Non-pigmented ciliary epithelial cell (primary cell): ENCODE measurements at regions not wholly inside any gene's neighbourhood (a gene's known extent, or its start where the extent isn't known, plus 50 kb on each side); places are given as distances from the start of the nearest gene placed in this dataset.

Experiments
- DNase-seq: peaks from one replicate; pipeline ENCODE4 v3.0.0-alpha.2; 2010; ENCODE audit warnings: low read depth

DNA sequence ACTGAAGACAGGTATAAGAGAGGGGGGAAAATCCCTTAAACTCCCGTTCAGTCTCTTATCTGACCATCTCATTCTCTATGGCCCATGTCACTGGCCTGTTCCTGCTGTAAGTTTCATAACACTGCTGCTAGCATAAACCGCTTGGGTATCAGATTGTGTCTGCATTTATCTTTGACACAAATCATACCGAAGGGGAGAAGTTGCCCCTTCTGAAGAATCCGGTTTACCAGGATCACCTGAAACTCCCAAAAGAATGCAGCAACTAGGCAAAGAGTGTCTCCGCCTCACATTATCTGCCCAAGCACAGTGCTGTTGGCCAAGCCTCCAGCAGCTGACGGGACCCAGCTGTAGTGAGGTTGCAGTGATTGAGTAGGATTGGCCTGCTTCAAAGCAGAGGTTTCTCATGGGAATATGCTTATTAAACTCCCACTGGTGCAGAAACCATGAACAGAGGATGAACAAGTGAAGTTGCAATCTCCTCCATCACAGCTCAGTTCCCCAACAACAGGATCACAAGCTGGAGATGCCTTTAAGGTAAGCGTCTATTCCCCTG lies 71.3 kb upstream of the PUDP start:
- DNase-seq, result no peak

- no peak for DNase-seq
Observed at GRCh38 chrX:7218321-7219152, 70.6 kb upstream of the PUDP start.

GRCh38 chrX:7216981-7217587 lies 69.1 kb upstream of the PUDP start:
- DNase-seq, result no peak

GRCh38 chrX:7215842-7216241 lies 67.9 kb upstream of the PUDP start:
- DNase-seq, result no peak

- no peak for DNase-seq
Observed at GRCh38 chrX:7214251-7214650, 66.3 kb upstream of the PUDP start.

DNA sequence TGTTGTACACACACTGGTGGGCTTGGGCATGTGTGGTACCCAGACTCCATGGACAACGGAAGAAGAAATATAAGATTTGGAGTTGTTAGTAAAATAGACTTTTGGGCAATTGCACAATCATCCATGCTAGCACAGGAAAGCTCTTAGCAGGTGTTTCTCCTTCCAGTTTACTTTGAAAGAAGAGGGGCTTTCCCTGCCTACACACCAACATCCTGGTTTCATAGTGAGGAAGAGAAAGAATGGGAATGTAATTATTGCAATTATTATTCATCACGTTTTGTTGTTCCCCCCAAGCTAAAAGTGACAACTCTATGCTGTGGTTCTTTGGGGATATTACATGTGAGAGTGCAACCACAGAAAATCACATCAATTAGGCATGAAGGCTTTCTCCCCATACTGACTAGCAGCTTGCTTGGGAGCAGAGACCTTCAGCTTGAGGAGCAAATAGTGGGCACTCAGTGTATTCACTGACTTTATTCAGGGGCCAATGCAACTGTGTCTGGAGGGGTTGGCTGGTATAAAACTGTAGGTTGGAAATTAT lies 57.2 kb upstream of the PUDP start:
- no peak for DNase-seq

DNA sequence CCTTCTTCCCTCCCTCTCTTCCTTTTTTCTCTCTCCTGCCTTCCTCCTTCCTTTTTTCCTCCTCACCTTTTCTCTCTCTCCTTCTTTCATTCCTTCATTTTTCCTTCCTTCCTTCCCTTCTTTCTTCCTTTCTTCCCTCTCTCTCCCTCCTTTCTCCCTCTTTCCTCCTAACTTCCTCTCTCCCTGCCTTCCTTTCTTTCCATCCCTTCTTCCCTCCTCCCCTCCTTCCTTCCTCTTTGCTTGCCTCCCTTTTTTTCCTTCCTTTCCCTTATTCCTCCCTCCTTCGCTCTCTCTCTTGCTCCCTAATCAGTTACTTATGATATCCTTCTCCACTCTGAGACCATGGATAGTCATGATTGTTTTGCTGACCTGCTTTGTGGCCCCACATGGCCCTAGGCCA lies 56.7 kb upstream of the PUDP start:
- no peak for DNase-seq

DNA sequence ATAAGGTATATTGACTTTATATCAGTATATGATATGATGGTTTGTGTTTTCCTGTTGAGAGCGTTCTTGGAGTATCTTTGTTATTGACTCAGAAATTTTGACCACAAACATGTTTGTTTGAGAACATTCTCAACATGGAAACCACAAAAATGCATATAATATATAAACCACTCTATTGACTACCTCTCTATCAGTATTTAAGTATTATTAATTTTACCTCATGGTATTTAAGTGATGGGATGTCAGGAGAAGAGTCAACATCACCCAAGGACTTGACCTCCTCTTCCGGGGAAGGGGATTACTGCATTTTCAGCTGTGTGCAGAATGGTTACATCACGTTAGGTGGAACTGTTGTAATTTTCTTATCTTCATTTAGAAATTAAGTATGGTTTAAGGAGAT lies 54.3 kb upstream of the PUDP start:
- no peak for DNase-seq

DNA sequence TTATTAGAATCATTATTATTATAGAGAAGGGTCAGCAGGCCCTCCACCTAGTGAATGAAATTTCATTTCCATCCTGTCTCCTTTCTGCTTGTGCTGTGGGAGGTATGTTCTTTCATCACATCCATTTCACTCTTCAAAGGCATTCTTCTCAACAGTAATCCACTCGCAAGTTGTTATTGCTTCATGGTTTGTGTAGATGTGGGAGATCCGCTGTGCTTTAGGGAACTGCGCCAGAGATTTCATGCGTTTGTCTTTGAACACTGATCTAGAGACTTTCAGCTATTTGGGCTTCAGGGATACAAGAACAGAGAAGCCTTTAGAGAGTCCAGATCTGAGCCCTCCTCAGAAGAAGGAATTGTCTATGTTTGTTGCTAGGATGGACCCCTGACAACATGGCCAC lies 53.5 kb upstream of the PUDP start:
- no peak for DNase-seq

DNA sequence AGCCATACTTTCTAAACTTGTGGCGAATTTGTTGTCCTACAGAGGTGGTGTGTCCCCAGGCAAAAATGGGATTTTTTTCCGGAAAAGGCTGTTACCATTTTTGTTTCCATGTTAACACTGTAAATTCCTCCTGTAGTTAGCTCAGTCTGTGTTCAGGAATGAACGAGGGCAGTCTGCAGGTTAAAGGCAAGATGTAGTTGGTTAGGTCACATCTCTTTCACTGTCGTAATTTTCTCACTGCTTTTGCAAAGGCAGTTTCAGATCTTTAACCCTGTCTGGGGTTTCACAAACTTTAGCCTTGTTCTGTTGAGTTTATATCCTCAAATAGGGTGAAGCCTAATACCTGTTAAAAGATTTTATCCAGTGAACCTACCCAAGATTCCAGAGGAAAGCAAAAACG lies 50.5 kb upstream of the PUDP start:
- no peak for DNase-seq
